Loucy (cell line): ENCODE measurements at regions not wholly inside any gene's neighbourhood (a gene's known extent, or its start where the extent isn't known, plus 50 kb on each side); places are given as distances from the start of the nearest gene placed in this dataset.
"Not testable (repeated sequence)": the region's sequence is repeated elsewhere in the genome, so short reads cannot be mapped to it uniquely, and the experiment has no call there.

Experiments used
- H2AFZ ChIP-seq: fragments of 200-600 bp; sonication (generic); 2 replicates; pipeline ENCODE4 v1.6.0; 2016; ENCODE audit warnings: antibody characterized with exemption, mild to moderate bottlenecking, low read length, moderate library complexity
- H3F3A ChIP-seq: fragments of 200-600 bp; 2 replicates; pipeline ENCODE4 v1.6.0; 2016; ENCODE audit warnings: antibody characterized with exemption, low read depth, mild to moderate bottlenecking
- H3K27me3 ChIP-seq: fragments of 200-600 bp; sonication (generic); 2 replicates; pipeline ENCODE4 v1.6.1; 2014; ENCODE audit warnings: low read length, mild to moderate bottlenecking; ENCODE audit not compliant: insufficient read depth, poor library complexity, severe bottlenecking
- H3K36me3 ChIP-seq: fragments of 200-600 bp; sonication (generic); 2 replicates; pipeline ENCODE4 v1.6.1; 2016; ENCODE audit warnings: low read length; ENCODE audit not compliant: insufficient read depth
- H3K4me1 ChIP-seq: fragments of 200-600 bp; sonication (generic); 2 replicates; pipeline ENCODE4 v1.5.1; 2014; ENCODE audit warnings: low read length, mild to moderate bottlenecking; ENCODE audit not compliant: insufficient read depth, poor library complexity, severe bottlenecking
- H3K4me2 ChIP-seq: fragments of 200-600 bp; sonication (generic); 2 replicates; pipeline ENCODE4 v1.6.0; 2014; ENCODE audit warnings: antibody characterized with exemption, low read length, low read depth, mild to moderate bottlenecking; ENCODE audit not compliant: poor library complexity, severe bottlenecking
- H3K4me3 ChIP-seq: fragments of 200-600 bp; sonication (generic); 2 replicates; pipeline ENCODE4 v1.5.1; 2014; ENCODE audit warnings: low read length, mild to moderate bottlenecking, mixed read lengths; ENCODE audit not compliant: poor library complexity, severe bottlenecking
- H3K79me2 ChIP-seq: fragments of 200-600 bp; sonication (generic); 2 replicates; pipeline ENCODE4 v1.6.1; 2014; ENCODE audit warnings: low read length; ENCODE audit not compliant: insufficient read depth
- H3K9ac ChIP-seq: fragments of 200-600 bp; sonication (generic); 2 replicates; pipeline ENCODE4 v1.6.0; 2014; ENCODE audit warnings: mild to moderate bottlenecking, low read depth, low read length, moderate library complexity; ENCODE audit not compliant: poor library complexity, severe bottlenecking
- H3K9me2 ChIP-seq: fragments of 200-600 bp; sonication (generic); replicated peaks from 2 replicates; pipeline ENCODE4 v1.6.1; 2016; ENCODE audit warnings: low read depth, low read length, mixed read lengths
- H3K9me3 ChIP-seq: fragments of 200-600 bp; sonication (generic); 2 replicates; pipeline ENCODE4 v1.6.1; 2014; ENCODE audit warnings: mild to moderate bottlenecking, antibody characterized with exemption, low read length, low read depth; ENCODE audit not compliant: insufficient read depth
- H4K20me1 ChIP-seq: fragments of 200-600 bp; sonication (generic); 2 replicates; pipeline ENCODE4 v1.6.0; 2014; ENCODE audit warnings: antibody characterized with exemption, low read length, mild to moderate bottlenecking; ENCODE audit not compliant: insufficient read depth, poor library complexity, severe bottlenecking
- CTCF ChIP-seq: fragments of 200-600 bp; sonication (generic); conservative IDR thresholded peaks from 2 replicates; pipeline ENCODE4 v1.5.1; 2014; ENCODE audit warnings: mild to moderate bottlenecking, antibody characterized with exemption, low read length
- EZH2phosphoT487 ChIP-seq: fragments of 200-600 bp; IDR thresholded peaks from 2 replicates; pipeline ENCODE4 v1.6.1; 2018; ENCODE audit warnings: antibody characterized with exemption, mild to moderate bottlenecking, moderate library complexity, borderline replicate concordance

- H3K4me3 ChIP-seq, result no peak overlapping the region
- no peaks in the 10 kb centered on the region for H3K9me2 ChIP-seq
- H2AFZ ChIP-seq, result no peak overlapping the region
- no peaks in the 10 kb centered on the region for H3K4me1 ChIP-seq
- no peaks in the 10 kb centered on the region for H4K20me1 ChIP-seq
- no peaks in the 10 kb centered on the region for H3K9me3 ChIP-seq
- no peaks in the 10 kb centered on the region for H3K27me3 ChIP-seq
- no peak overlapping the region for H3K9ac ChIP-seq
- no peak for TF ChIP-seq EZH2phosphoT487
- H3K4me2 ChIP-seq, result no peak overlapping the region
- H3K36me3 ChIP-seq, result no peaks in the 10 kb centered on the region
- H3K79me2 ChIP-seq, result no peaks in the 10 kb centered on the region
- no peaks in the 10 kb centered on the region for H3F3A ChIP-seq
These were observed 1411.2 kb downstream of the RAPGEF2 start for GRCh38 chr4:160514126-160514525.

- Histone ChIP-seq H3K9me2 (no peaks in the 10 kb centered on the region), H3K4me3 (no peak overlapping the region), H4K20me1 (no peaks in the 10 kb centered on the region), H3K9me3 (no peaks in the 10 kb centered on the region), H3F3A (no peaks in the 10 kb centered on the region), H3K9ac (no peak overlapping the region), H3K27me3 (no peaks in the 10 kb centered on the region), H3K4me2 (no peak overlapping the region), H3K36me3 (no peaks in the 10 kb centered on the region), H3K79me2 (no peaks in the 10 kb centered on the region), H3K4me1 (no peaks in the 10 kb centered on the region), H2AFZ (no peak overlapping the region)
- TF ChIP-seq CTCF (no peak), EZH2phosphoT487 (no peak)
These were observed 1420.4 kb downstream of the RAPGEF2 start for GRCh38 chr4:160523231-160523630.

GRCh38 chr4:160537681-160538080, 1434.8 kb downstream of the RAPGEF2 start:
- H2AFZ ChIP-seq, result no peak overlapping the region
- H3K36me3 ChIP-seq, result no peaks in the 10 kb centered on the region
- no peaks in the 10 kb centered on the region for H4K20me1 ChIP-seq
- H3K9me3 ChIP-seq, result no peaks in the 10 kb centered on the region
- no peaks in the 10 kb centered on the region for H3F3A ChIP-seq
- no peaks in the 10 kb centered on the region for H3K9me2 ChIP-seq
- H3K9ac ChIP-seq, result no peak overlapping the region
- no peaks in the 10 kb centered on the region for H3K79me2 ChIP-seq
- TF ChIP-seq CTCF (no peak), EZH2phosphoT487 (no peak)
- H3K4me3 ChIP-seq, result no peak overlapping the region
- no peak overlapping the region for H3K4me2 ChIP-seq
- no peaks in the 10 kb centered on the region for H3K4me1 ChIP-seq
- H3K27me3 ChIP-seq, result no peaks in the 10 kb centered on the region

GRCh38 chr4:160546201-160546600, 1443.3 kb downstream of the RAPGEF2 start:
- no peak overlapping the region for H3K4me3 ChIP-seq
- no peaks in the 10 kb centered on the region for H3K9me3 ChIP-seq
- H3K9me2 ChIP-seq, result no peaks in the 10 kb centered on the region
- no peaks in the 10 kb centered on the region for H3K79me2 ChIP-seq
- no peaks in the 10 kb centered on the region for H3K4me1 ChIP-seq
- TF ChIP-seq EZH2phosphoT487 (no peak), CTCF (no peak)
- no peaks in the 10 kb centered on the region for H3F3A ChIP-seq
- H3K9ac ChIP-seq, result no peak overlapping the region
- H3K4me2 ChIP-seq, result no peak overlapping the region
- no peaks in the 10 kb centered on the region for H3K36me3 ChIP-seq
- H2AFZ ChIP-seq, result no peak overlapping the region
- no peaks in the 10 kb centered on the region for H4K20me1 ChIP-seq
- H3K27me3 ChIP-seq, result no peaks in the 10 kb centered on the region

GRCh38 chr4:160549951-160550519, 1447.2 kb downstream of the RAPGEF2 start:
- H3K4me1 ChIP-seq, H3K9me2 ChIP-seq, H3K4me2 ChIP-seq, H3K79me2 ChIP-seq, H2AFZ ChIP-seq, H4K20me1 ChIP-seq, H3K36me3 ChIP-seq, H3K27me3 ChIP-seq, H3K9me3 ChIP-seq, H3F3A ChIP-seq, H3K4me3 ChIP-seq, H3K9ac ChIP-seq: not testable (repeated sequence)
